GM12872 (cell line): ENCODE measurements at regions not wholly inside any gene's neighbourhood (a gene's known extent, or its start where the extent isn't known, plus 50 kb on each side); places are given as distances from the start of the nearest gene placed in this dataset.

Experiments used
- CTCF ChIP-seq: IDR thresholded peaks from 3 replicates; pipeline ENCODE4 v1.5.1; 2011; ENCODE audit warnings: low read depth, mild to moderate bottlenecking, low read length, moderate library complexity; ENCODE audit not compliant: insufficient read depth

- TF ChIP-seq CTCF = no peak
Observed at GRCh38 chr16:63980763-63981162, 1141.1 kb downstream of the CDH11 start.

- TF ChIP-seq CTCF = no peak
Observed at GRCh38 chr16:63978240-63978639, 1143.6 kb downstream of the CDH11 start.

- TF ChIP-seq CTCF = no peak
Observed at GRCh38 chr16:63976345-63976744, 1145.5 kb downstream of the CDH11 start.

GRCh38 chr16:63975669-63976068, 1146.2 kb downstream of the CDH11 start:
- TF ChIP-seq CTCF = no peak

- TF ChIP-seq CTCF = no peak
Observed at GRCh38 chr16:63967966-63968365, 1153.9 kb downstream of the CDH11 start.

- TF ChIP-seq CTCF = no peak
Observed at GRCh38 chr16:63960321-63960720, 1161.5 kb downstream of the CDH11 start.

- TF ChIP-seq CTCF = no peak
Observed at GRCh38 chr16:63947022-63947421, 1174.8 kb downstream of the CDH11 start.

- no peak for TF ChIP-seq CTCF
Observed at GRCh38 chr16:63945806-63946205, 1176.1 kb downstream of the CDH11 start.
